Uterus (tissue), 2 donors: ENCODE measurements at regions not wholly inside any gene's neighbourhood (a gene's known extent, or its start where the extent isn't known, plus 50 kb on each side); places are given as distances from the start of the nearest gene placed in this dataset.

Experiments used
- CTCF ChIP-seq, 4 experiments: fragments of 200-600 bp in 2 of 4; fragments of 450-650 bp in 2 of 4; sonication (generic) in 2 of 4; IDR thresholded peaks; one replicate each; pipeline ENCODE4 v1.5.1; 2016 to 2019; ENCODE audit warnings: antibody characterized with exemption in 4 of 4, mild to moderate bottlenecking in 2 of 4, moderate library complexity in 1 of 4
- POLR2A ChIP-seq, 2 donors: fragments of 450-650 bp; IDR thresholded peaks; one replicate each; pipeline ENCODE4 v1.6.1; 2016; ENCODE audit warnings: antibody characterized with exemption in 2 of 2, mild to moderate bottlenecking in 1 of 2, moderate library complexity in 1 of 2

GRCh38 chr9:75692309-75692708 is 198.2 kb upstream of the PCSK5 start:
- no peak for TF ChIP-seq CTCF (IDR thresholded peaks at IDR 0.05)
- no peak for TF ChIP-seq POLR2A (IDR thresholded peaks at IDR 0.05)
